ENCODE measurements at regions not wholly inside any gene's neighbourhood (a gene's known extent, or its start where the extent isn't known, plus 50 kb on each side); places are given as distances from the start of the nearest gene placed in this dataset.

GRCh38 chr6:156053626-156054025, 598.0 kb upstream of the NOX3 start:
- Histone ChIP-seq H3K4me3 (ENCODE audit: low read depth, low read length) (no peak overlapping the region), H3K36me3 (no peaks in the 10 kb centered on the region), H3K27ac (no peak overlapping the region), H3K9me3 (ENCODE audit: severe bottlenecking) (peaks cover 4% of the 10 kb centered on the region), H3K27me3 (ENCODE audit: insufficient read depth, low read depth, severe bottlenecking) (no peaks in the 10 kb centered on the region)
- no peak for DNase-seq
- TF ChIP-seq CTCF (IDR thresholded peaks at IDR 0.05; ENCODE audit: low read depth, low read length), result no peak

GRCh38 chr6:156046841-156047449, 591.3 kb upstream of the NOX3 start:
- Histone ChIP-seq H3K36me3 (no peaks in the 10 kb centered on the region), H3K4me3 (ENCODE audit: low read depth, low read length) (no peak overlapping the region), H3K27me3 (ENCODE audit: insufficient read depth, low read depth, severe bottlenecking) (no peaks in the 10 kb centered on the region), H3K27ac (no peak overlapping the region), H3K9me3 (ENCODE audit: severe bottlenecking) (no peaks in the 10 kb centered on the region)
- no peak for DNase-seq
- TF ChIP-seq CTCF (IDR thresholded peaks at IDR 0.05; ENCODE audit: low read depth, low read length), result no peak

GRCh38 chr6:156046268-156046665, 590.6 kb upstream of the NOX3 start:
- Histone ChIP-seq H3K9me3 (ENCODE audit: severe bottlenecking) (no peaks in the 10 kb centered on the region), H3K27ac (no peak overlapping the region), H3K27me3 (ENCODE audit: insufficient read depth, low read depth, severe bottlenecking) (no peaks in the 10 kb centered on the region), H3K4me3 (ENCODE audit: low read depth, low read length) (no peak overlapping the region), H3K36me3 (no peaks in the 10 kb centered on the region)
- no peak for TF ChIP-seq CTCF (IDR thresholded peaks at IDR 0.05; ENCODE audit: low read depth, low read length)
- DNase-seq, result no peak

GRCh38 chr6:156045401-156046267, 590.0 kb upstream of the NOX3 start:
- H3K9me3 ChIP-seq (ENCODE audit: severe bottlenecking), result no peaks in the 10 kb centered on the region

GRCh38 chr6:156033598-156033997, 578.0 kb upstream of the NOX3 start:
- Histone ChIP-seq H3K4me3 (ENCODE audit: low read depth, low read length) (no peak overlapping the region), H3K27ac (no peak overlapping the region), H3K9me3 (ENCODE audit: severe bottlenecking) (no peaks in the 10 kb centered on the region), H3K36me3 (no peaks in the 10 kb centered on the region), H3K27me3 (ENCODE audit: insufficient read depth, low read depth, severe bottlenecking) (no peaks in the 10 kb centered on the region)
- DNase-seq, result no peak
- no peak for TF ChIP-seq CTCF (IDR thresholded peaks at IDR 0.05; ENCODE audit: low read depth, low read length)

More at GRCh38 chr6:156045401-156046267, 590.0 kb upstream of the NOX3 start:
- Histone ChIP-seq H3K4me3 (ENCODE audit: low read depth, low read length) (no peak overlapping the region), H3K27me3 (ENCODE audit: insufficient read depth, low read depth, severe bottlenecking) (no peaks in the 10 kb centered on the region), H3K27ac (no peak overlapping the region), H3K36me3 (no peaks in the 10 kb centered on the region)
- TF ChIP-seq CTCF (IDR thresholded peaks at IDR 0.05; ENCODE audit: low read depth, low read length), result no peak
- DNase-seq, result no peak

Data from WERI-Rb-1 (cell line).